GM19468 (cell line): ENCODE measurements at regions not wholly inside any gene's neighbourhood (a gene's known extent, or its start where the extent isn't known, plus 50 kb on each side); places are given as distances from the start of the nearest gene placed in this dataset.
"Not testable (repeated sequence)": the region's sequence is repeated elsewhere in the genome, so short reads cannot be mapped to it uniquely, and the experiment has no call there.

Experiments
- ATAC-seq: cut with Tn5 transposase; IDR thresholded peaks from one replicate; pipeline ENCODE4 v1.9.1; 2021; ENCODE audit warnings: mild to moderate bottlenecking, moderate library complexity, moderate number of reproducible peaks; ENCODE audit not compliant: unreplicated experiment; ENCODE audit errors: extremely low read depth

DNA sequence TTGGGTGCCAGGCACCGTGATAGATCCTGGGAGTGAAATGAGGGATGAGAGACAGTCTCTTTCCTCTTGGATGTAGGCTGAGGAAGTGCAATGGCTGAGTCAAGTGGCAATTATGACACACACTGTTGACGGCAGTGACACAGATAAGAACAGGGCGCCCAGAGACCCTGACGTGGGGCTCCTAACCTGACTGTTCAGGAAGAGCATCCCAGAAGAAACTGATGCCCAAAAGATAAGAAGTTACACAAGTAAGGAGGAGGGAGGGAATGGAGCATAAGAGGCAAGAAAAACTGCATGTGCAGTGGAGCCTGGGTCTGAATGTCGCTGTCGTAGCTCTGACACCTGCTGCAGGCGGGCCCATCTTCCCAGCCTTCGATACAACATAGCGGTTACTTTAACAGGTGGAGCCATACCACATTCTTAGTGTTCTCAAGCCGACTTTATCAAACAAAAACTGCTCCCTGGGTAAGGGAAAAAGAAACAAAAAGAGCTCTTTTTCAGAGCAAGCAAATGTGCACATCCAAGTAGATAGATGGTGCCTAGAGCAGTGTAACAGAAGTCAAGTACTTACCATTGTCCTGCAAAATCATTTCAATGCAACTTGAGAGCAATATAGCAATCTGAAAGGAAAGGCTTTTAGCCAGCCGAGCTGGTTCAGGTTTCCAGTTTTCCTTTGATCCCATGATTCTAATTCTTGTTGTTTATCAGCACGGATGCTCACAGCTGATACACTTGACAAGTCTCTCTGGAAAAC is 463.9 kb upstream of the JARID2 start:
- ATAC-seq, result no peak

DNA sequence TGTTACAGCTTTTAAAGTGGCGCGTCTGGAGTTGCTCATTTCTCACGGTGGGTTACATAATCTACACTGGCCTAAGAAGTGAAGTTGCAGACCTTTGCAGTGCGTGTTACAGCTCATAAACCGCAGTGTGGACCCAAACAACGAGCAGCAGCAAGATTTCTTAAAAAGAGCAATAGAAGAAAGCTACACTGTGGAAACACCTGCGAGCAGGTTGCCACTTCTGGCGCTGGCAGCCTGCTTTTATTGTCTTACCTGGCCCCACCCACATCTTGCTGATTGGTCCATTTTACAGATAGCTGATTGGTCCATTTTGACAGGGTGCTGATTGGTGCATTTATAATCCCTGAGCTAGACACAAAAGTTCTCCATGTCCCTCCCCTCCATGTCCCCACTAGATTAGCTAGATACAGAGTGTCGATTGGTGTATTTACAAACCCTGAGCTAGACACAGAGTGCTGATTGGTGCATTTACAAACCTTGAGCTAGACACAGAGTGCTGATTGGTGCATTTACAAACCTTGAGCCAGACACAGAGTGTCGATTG is 462.9 kb upstream of the JARID2 start:
- not testable (repeated sequence) for ATAC-seq

GRCh38 chr6:14783594-14783993 is 462.3 kb upstream of the JARID2 start:
- ATAC-seq, result no peak

GRCh38 chr6:14784596-14785492 is 461.0 kb upstream of the JARID2 start:
- no peak for ATAC-seq

- ATAC-seq, result no peak
Measured at GRCh38 chr6:14785493-14785790, 460.4 kb upstream of the JARID2 start.

- no peak for ATAC-seq
Measured at GRCh38 chr6:14786008-14786407, 459.9 kb upstream of the JARID2 start.

GRCh38 chr6:14786455-14786854 is 459.4 kb upstream of the JARID2 start:
- ATAC-seq, result no peak

GRCh38 chr6:14787250-14787649 is 458.6 kb upstream of the JARID2 start:
- no peak for ATAC-seq

DNA sequence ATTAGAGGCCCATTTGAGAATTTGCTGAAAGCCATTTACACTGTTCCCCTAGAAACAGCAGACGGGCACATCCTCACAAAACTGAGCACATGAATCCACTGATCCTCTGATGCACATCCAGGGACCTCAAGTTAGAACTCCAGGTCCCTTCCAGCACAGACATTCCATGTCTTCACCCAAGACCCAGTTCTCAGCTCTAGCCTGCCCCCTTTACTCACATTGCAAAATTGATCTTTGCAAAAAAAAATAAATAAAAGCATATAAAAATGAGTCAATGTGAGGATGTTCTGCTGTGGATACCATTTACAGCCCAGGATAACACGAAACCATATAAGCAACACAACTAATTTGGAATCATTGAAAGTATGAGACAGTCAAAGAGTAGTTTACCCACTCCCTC is 458.2 kb upstream of the JARID2 start:
- ATAC-seq, result no peak

GRCh38 chr6:14789996-14790395 is 455.9 kb upstream of the JARID2 start:
- no peak for ATAC-seq

DNA sequence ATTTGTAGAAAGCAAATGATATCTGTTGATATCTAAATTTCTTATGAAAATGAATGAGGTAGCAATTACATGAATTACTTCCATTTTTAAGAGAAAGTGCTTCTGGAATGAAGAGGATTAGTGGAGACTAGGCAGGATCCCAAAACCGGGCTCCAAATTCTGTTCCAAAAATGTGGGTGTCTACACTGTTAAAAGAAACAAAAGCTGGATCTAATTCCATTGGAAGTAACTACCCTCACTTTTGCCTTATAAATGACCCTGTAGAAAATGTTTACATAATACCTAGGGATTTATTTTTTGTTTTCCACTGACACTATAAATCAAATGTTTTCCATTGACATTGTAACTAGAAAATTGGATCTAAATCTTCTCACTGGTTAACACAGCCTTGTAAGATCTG is 454.9 kb upstream of the JARID2 start:
- no peak for ATAC-seq

DNA sequence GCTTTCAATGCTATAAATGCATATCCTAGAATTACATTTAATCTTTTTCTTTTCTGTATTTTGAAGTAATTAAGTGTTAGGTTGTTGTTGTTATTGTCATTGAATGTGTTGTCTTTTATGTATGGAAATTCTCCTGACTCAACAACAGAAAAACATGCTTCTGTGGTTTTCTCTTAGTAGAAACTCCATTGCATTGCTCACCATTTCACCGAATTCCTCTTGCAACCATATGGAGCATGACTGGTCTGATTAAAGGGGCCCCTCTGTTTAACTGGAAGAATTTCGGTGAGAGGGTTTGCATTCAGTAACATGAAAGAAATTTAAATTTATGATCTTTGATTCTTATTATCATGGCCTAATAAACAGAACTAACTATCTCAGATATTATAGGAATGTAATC is 454.3 kb upstream of the JARID2 start:
- ATAC-seq, result no peak

DNA sequence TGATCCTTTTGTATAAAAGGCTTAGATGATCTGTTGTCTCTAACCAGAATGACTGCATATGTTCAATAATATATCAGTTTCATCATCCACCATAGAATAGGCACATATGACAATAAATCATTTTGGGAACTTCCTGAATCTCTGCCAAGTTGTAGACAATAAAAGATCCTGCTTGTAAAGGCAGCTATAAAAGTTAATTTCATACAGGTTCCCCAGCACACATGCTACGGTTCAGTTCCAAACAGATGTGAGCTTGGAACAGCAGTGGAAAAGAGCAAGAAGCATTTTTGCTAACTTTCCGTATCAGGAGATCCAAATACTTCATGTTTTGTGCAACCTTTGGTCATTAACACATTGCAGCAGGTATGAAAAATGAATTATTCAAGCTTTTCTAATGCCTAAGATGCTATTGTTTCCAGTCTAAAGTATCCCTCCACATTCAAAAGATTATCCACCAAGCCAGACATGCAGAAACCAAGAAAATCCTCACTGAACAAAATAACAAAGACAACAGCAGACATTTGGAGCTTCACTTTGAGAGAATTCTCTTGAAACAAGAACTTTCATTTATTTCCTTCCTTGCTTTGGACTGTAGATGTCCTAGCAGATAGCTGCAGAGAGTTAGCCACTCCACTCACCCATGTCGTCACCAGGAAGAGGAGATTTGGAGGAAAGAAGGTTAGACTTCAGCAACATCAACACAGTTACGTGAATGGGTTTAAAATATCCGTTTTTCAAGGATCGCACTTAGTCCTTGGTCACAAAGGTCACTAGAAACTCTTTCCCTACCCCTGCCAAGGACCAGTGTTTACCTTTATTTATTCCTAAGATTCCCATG is 453.5 kb upstream of the JARID2 start:
- ATAC-seq, result no peak

DNA sequence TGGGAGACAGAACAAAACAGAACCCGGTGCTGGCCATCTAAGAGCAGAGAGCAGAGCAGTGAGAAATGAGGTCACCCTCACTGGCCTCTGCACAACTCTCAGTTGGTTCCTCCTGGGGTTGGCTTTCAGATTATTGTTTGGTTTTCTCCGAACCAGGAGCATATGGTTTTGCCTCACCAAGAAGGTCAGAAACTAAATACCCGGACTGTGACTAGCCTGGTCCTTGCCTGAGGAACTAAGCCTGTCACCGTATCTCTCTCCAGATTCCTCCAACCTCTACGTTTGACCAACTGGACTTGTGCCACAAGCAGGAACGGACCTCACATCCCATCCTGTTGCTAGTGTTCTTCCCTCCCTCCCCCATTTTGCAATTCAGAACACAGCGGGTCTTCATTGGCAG is 450.4 kb upstream of the JARID2 start:
- ATAC-seq, result no peak

DNA sequence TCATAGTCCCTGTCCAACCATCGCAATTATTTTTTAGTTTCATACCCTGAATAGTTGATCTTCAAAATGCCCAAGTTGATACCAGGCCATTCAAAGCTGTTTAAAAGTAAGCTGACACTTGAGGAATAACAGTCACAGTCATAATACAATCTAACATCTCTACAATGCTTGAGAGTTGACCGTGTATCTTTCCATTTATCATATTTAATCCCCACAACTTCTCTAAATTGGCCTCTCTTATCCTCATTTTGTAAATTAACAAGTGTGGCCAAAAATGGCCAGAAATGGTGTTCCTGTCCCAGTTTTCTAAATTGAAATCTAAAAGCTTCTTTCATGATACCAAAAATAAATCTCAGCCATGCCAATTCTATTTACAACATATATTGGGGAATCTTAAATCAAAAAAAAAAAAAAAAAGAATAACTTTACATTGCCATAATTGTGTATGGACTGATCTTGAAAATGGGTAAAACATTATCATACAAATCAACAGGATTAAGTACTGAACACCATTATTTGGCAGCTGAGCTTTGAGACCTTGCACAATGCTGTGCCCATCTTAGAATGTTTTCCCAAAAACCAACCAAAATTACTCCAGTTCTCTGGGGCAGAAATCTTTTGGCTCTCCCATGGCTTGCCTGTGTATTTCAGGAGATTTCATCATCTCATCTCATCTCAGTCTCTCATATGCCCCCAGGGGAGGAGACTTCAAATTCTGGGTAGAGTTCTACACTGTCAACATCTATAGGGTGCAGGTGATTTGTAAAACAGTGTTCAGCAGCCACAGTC is 448.7 kb upstream of the JARID2 start:
- no peak for ATAC-seq

GRCh38 chr6:14797875-14798593 is 447.8 kb upstream of the JARID2 start:
- ATAC-seq, result no peak

- no peak for ATAC-seq
Measured at GRCh38 chr6:14798594-14798982, 447.3 kb upstream of the JARID2 start.

DNA sequence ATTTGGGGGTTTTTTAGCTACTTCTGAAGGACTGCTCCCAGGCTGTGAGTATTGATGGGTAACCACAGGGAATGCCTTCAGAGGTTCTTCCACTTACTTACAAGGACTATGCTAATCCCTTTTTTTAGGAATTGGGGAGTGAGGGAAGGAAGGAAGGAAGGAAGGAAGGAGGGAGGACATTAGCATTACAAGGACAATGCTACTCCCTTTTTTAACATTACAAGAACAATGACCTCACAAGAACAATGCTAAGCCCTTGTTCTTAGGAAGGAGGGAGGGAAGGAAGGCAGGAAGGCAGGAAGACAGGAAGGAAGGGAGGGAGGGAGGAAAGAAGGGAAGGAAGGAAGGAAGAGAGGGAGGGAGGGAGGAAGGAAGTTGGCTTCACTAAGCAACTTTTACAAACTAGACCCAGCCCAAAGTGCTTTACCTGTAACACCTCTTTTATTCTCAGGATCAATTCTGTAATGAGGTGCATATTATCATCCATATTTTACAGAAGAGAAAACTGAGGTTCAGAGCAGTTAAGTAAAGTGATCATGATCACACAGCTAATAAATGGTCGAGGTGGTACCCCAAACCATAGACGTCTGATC is 446.8 kb upstream of the JARID2 start:
- ATAC-seq, result no peak

DNA sequence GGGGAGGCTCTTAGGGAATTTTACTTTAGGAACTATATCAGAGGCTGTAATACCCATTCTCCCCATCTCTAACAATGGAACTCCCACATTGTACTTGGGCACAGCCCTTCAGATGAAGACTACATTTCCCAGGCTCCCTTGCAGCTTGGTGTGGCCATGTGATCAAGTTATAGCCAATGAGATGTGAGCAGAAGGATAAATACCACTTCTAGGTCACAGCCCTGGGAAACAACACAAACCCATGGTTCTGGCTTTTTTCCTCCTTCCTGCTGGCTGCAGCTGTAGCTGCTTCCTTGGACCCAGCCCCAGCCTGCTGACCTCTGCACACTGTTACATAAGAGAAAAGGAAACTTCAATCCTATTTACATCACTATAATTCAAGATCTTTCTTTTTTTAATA is 445.9 kb upstream of the JARID2 start:
- ATAC-seq, result no peak
